Mesendoderm (in vitro differentiated cells): ENCODE measurements at regions not wholly inside any gene's neighbourhood (a gene's known extent, or its start where the extent isn't known, plus 50 kb on each side); places are given as distances from the start of the nearest gene placed in this dataset.

Source experiments
- DNase-seq: peaks from one replicate; pipeline ENCODE4 v3.0.0; 2013
- H2AK5ac ChIP-seq: 2 replicates; pipeline ENCODE4 v1.6.1; 2013; ENCODE audit warnings: low read length, inconsistent platforms
- H2BK120ac ChIP-seq: 2 replicates; pipeline ENCODE4 v1.6.1; 2013; ENCODE audit warnings: low read depth, mild to moderate bottlenecking, low read length, moderate library complexity, mixed read lengths
- H2BK15ac ChIP-seq: replicated peaks from 2 replicates; pipeline ENCODE4 v1.6.1; 2013; ENCODE audit warnings: low read depth, mild to moderate bottlenecking, moderate library complexity
- H2BK5ac ChIP-seq: 2 replicates; pipeline ENCODE4 v1.6.1; 2013; ENCODE audit warnings: low read length, inconsistent platforms
- H3K18ac ChIP-seq: 2 replicates; pipeline ENCODE4 v1.6.1; 2013; ENCODE audit warnings: mild to moderate bottlenecking, low read length, mixed read lengths
- H3K23ac ChIP-seq: one replicate; pipeline ENCODE4 v1.6.1; 2013; ENCODE audit warnings: low read length
- H3K27ac ChIP-seq: 2 replicates; pipeline ENCODE4 v1.5.1; 2013; ENCODE audit warnings: low read depth, mild to moderate bottlenecking, inconsistent platforms, low read length, moderate library complexity
- H3K27me3 ChIP-seq: 2 replicates; pipeline ENCODE4 v1.6.1; 2013; ENCODE audit warnings: low read length, control low read depth, mild to moderate bottlenecking, inconsistent platforms; ENCODE audit not compliant: insufficient read depth, poor library complexity
- H3K36me3 ChIP-seq: 2 replicates; pipeline ENCODE4 v1.6.1; 2013; ENCODE audit warnings: low read length, inconsistent platforms; ENCODE audit not compliant: control insufficient read depth, insufficient read depth
- H3K4ac ChIP-seq: one replicate; pipeline ENCODE4 v1.6.1; 2013; ENCODE audit warnings: low read depth, mild to moderate bottlenecking, low read length, moderate library complexity
- H3K4me1 ChIP-seq: 2 replicates; pipeline ENCODE4 v1.6.1; 2013; ENCODE audit warnings: low read depth, low read length, inconsistent platforms; ENCODE audit not compliant: control insufficient read depth
- H3K4me2 ChIP-seq: 2 replicates; pipeline ENCODE4 v1.6.1; 2013; ENCODE audit warnings: low read length
- H3K4me3 ChIP-seq: 2 replicates; pipeline ENCODE4 v1.5.1; 2013; ENCODE audit warnings: mild to moderate bottlenecking, low read length
- H3K56ac ChIP-seq: one replicate; pipeline ENCODE4 v1.6.1; 2013; ENCODE audit warnings: low read length
- H3K79me1 ChIP-seq: 2 replicates; pipeline ENCODE4 v1.6.1; 2013; ENCODE audit warnings: low read length, inconsistent platforms
- H3K79me2 ChIP-seq: 2 replicates; pipeline ENCODE4 v1.6.1; 2013; ENCODE audit warnings: mild to moderate bottlenecking, low read length; ENCODE audit not compliant: control insufficient read depth, insufficient read depth
- H3K9ac ChIP-seq: 2 replicates; pipeline ENCODE4 v1.6.1; 2013; ENCODE audit warnings: low read length, inconsistent platforms
- H4K5ac ChIP-seq: one replicate; pipeline ENCODE4 v1.6.1; 2013; ENCODE audit warnings: low read length
- H4K8ac ChIP-seq: one replicate; pipeline ENCODE4 v1.6.1; 2013; ENCODE audit warnings: low read depth, mild to moderate bottlenecking, control low read depth, low read length, moderate library complexity
- WGBS: extraction: QIAGEN DNeasy Blood & Tissue Kit; methylation state at CpG from one replicate; pipeline ENCODE4 v1.1.7; 2013; ENCODE audit warnings: low lambda C conversion rate, missing lambda C conversion rate; ENCODE audit not compliant: insufficient coverage; ENCODE audit errors: extremely low coverage; 5-methylcytosine and 5-hydroxymethylcytosine counted together

- no peak overlapping the region for H4K8ac ChIP-seq
- no peaks in the 10 kb centered on the region for H3K4me1 ChIP-seq
- H3K4me3 ChIP-seq: no peak overlapping the region
- no peak overlapping the region for H4K5ac ChIP-seq
- H2BK5ac ChIP-seq: no peak overlapping the region
- H3K27me3 ChIP-seq: no peaks in the 10 kb centered on the region
- H2BK15ac ChIP-seq: no peak overlapping the region
- H3K79me1 ChIP-seq: no peaks in the 10 kb centered on the region
- H3K56ac ChIP-seq: no peak overlapping the region
- H3K79me2 ChIP-seq: no peaks in the 10 kb centered on the region
- H3K18ac ChIP-seq: no peak overlapping the region
- H3K23ac ChIP-seq: no peak overlapping the region
- no peak for DNase-seq
- H2AK5ac ChIP-seq: no peak overlapping the region
- H2BK120ac ChIP-seq: no peak overlapping the region
- no peak overlapping the region for H3K27ac ChIP-seq
- H3K4ac ChIP-seq: no peak overlapping the region
- H3K9ac ChIP-seq: no peak overlapping the region
- H3K36me3 ChIP-seq: no peaks in the 10 kb centered on the region
- no peak overlapping the region for H3K4me2 ChIP-seq
Measured at GRCh38 chr2:107112561-107112960, 226.6 kb upstream of the ST6GAL2 start.

DNA sequence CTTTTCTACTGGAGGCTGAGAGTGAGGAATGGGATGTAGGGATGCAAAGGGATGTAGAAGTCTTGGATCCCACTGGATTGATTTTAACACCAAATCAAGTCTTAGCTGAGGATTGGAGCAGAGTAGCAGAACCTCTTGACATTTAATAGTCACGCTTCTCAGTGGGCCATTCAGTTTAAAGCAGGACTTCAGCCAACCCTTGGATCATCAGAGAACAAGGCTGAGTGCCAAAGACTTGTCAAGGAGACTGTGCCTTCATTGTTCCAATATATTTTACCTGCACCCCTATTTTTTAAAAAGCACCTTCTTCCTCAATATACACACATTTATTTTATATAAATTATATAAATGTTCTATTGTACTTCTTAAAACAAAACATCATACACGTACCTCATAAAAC lies 242.4 kb upstream of the ST6GAL2 start:
- DNase-seq: no peak
- Histone ChIP-seq H2BK15ac (no peak overlapping the region), H3K4me2 (no peak overlapping the region), H3K9ac (no peak overlapping the region), H3K4me1 (no peaks in the 10 kb centered on the region), H3K4me3 (no peak overlapping the region), H4K5ac (no peak overlapping the region), H4K8ac (no peak overlapping the region), H3K27ac (no peak overlapping the region), H3K27me3 (no peaks in the 10 kb centered on the region), H3K23ac (no peak overlapping the region), H3K18ac (no peak overlapping the region), H3K56ac (no peak overlapping the region), H2BK5ac (no peak overlapping the region), H3K79me1 (no peaks in the 10 kb centered on the region), H3K4ac (no peak overlapping the region), H3K79me2 (no peaks in the 10 kb centered on the region), H2AK5ac (no peak overlapping the region), H3K36me3 (no peaks in the 10 kb centered on the region), H2BK120ac (no peak overlapping the region)
- WGBS: 100% methylated on average over 1 of the region's 2 CpGs

- H4K5ac ChIP-seq: no peak overlapping the region
- no peak overlapping the region for H3K27ac ChIP-seq
- H2BK15ac ChIP-seq: no peak overlapping the region
- no peak for DNase-seq
- H2BK120ac ChIP-seq: no peak overlapping the region
- no peak overlapping the region for H3K9ac ChIP-seq
- no peak overlapping the region for H3K23ac ChIP-seq
- no peaks in the 10 kb centered on the region for H3K79me2 ChIP-seq
- H3K4ac ChIP-seq: no peak overlapping the region
- no peak overlapping the region for H3K4me2 ChIP-seq
- H3K4me1 ChIP-seq: no peaks in the 10 kb centered on the region
- H3K36me3 ChIP-seq: no peaks in the 10 kb centered on the region
- H3K56ac ChIP-seq: no peak overlapping the region
- no peak overlapping the region for H3K4me3 ChIP-seq
- H3K79me1 ChIP-seq: no peaks in the 10 kb centered on the region
- H4K8ac ChIP-seq: no peak overlapping the region
- H3K18ac ChIP-seq: no peak overlapping the region
- H2AK5ac ChIP-seq: no peak overlapping the region
- no CpG with 5 or more reads among the region's 11 CpGs for WGBS
- H3K27me3 ChIP-seq: no peaks in the 10 kb centered on the region
- H2BK5ac ChIP-seq: no peak overlapping the region
Measured at GRCh38 chr2:107132070-107132469, 246.1 kb upstream of the ST6GAL2 start.

DNA sequence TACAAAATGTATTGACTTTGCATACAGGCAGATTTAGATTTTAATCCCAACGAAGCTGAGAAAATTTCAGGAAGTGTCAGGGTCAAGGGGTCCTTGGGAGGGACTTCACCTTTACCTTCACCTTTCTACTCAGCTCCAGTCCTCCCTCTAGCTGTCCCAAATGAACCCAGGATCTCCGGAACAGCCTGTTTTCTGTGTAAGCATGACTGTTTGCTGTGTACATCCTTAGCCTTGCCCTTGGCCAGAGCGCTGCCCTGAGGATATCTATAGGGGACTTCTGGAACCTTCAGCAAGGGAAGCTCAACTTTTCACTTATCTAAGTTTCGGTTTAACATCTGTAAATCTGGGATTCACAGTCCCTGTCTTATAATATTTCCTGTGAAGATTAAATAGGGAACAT lies 246.8 kb upstream of the ST6GAL2 start:
- Histone ChIP-seq H3K79me2 (no peaks in the 10 kb centered on the region), H3K4me2 (no peak overlapping the region), H3K79me1 (no peaks in the 10 kb centered on the region), H3K4me3 (no peak overlapping the region), H3K4ac (no peak overlapping the region), H2BK5ac (no peak overlapping the region), H3K27me3 (no peaks in the 10 kb centered on the region), H2BK120ac (no peak overlapping the region), H2BK15ac (no peak overlapping the region), H3K23ac (no peak overlapping the region), H3K9ac (no peak overlapping the region), H3K56ac (no peak overlapping the region), H2AK5ac (no peak overlapping the region), H3K18ac (no peak overlapping the region), H4K8ac (no peak overlapping the region), H3K36me3 (no peaks in the 10 kb centered on the region), H3K4me1 (no peaks in the 10 kb centered on the region), H3K27ac (no peak overlapping the region), H4K5ac (no peak overlapping the region)
- no CpG with 5 or more reads among the region's 4 CpGs for WGBS
- no peak for DNase-seq

GRCh38 chr2:107133412-107133811 lies 247.4 kb upstream of the ST6GAL2 start:
- no peak for DNase-seq
- Histone ChIP-seq H3K4me3 (no peak overlapping the region), H3K56ac (no peak overlapping the region), H2BK5ac (no peak overlapping the region), H2BK15ac (no peak overlapping the region), H2AK5ac (no peak overlapping the region), H3K79me2 (no peaks in the 10 kb centered on the region), H3K36me3 (no peaks in the 10 kb centered on the region), H3K4me1 (no peaks in the 10 kb centered on the region), H3K4me2 (no peak overlapping the region), H4K5ac (no peak overlapping the region), H2BK120ac (no peak overlapping the region), H3K27ac (no peak overlapping the region), H3K23ac (no peak overlapping the region), H3K27me3 (no peaks in the 10 kb centered on the region), H3K4ac (no peak overlapping the region), H4K8ac (no peak overlapping the region), H3K18ac (no peak overlapping the region), H3K79me1 (no peaks in the 10 kb centered on the region), H3K9ac (no peak overlapping the region)
- no CpG with 5 or more reads among the region's 1 CpG for WGBS

DNA sequence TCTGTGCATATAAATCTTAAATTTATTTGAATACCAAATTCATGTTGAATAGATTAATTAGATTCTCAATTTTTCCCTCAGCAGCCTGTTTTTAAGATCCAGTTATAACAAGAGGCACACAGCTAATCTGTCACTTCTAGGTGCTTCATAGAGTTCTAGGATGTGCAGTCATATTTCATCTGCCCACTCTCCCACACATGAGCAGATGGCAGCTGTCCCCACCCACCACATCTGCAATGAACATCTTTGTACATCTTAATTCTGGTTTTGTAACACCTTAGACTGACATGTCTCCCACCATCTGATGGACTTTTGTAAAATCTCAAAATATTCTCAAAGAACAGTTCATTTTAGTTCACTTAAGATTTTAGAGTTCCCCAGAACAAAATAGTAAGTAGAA lies 250.8 kb upstream of the ST6GAL2 start:
- Histone ChIP-seq H3K4me2 (no peak overlapping the region), H3K79me2 (no peaks in the 10 kb centered on the region), H3K23ac (no peak overlapping the region)

More for the DNA sequence above, 250.8 kb upstream of the ST6GAL2 start:
- no peaks in the 10 kb centered on the region for H3K4me1 ChIP-seq
- H2BK5ac ChIP-seq: no peak overlapping the region
- no peak overlapping the region for H3K4me3 ChIP-seq
- H2BK15ac ChIP-seq: no peak overlapping the region
- H3K36me3 ChIP-seq: no peaks in the 10 kb centered on the region
- no peaks in the 10 kb centered on the region for H3K27me3 ChIP-seq
- no peak overlapping the region for H3K9ac ChIP-seq
- no peak overlapping the region for H4K5ac ChIP-seq
- H2BK120ac ChIP-seq: no peak overlapping the region
- no peaks in the 10 kb centered on the region for H3K79me1 ChIP-seq
- DNase-seq: no peak
- no peak overlapping the region for H3K56ac ChIP-seq
- no peak overlapping the region for H4K8ac ChIP-seq
- H3K18ac ChIP-seq: no peak overlapping the region
- H3K27ac ChIP-seq: no peak overlapping the region
- H2AK5ac ChIP-seq: no peak overlapping the region
- H3K4ac ChIP-seq: no peak overlapping the region
